PC-9 (cell line): ENCODE measurements at regions not wholly inside any gene's neighbourhood (a gene's known extent, or its start where the extent isn't known, plus 50 kb on each side); places are given as distances from the start of the nearest gene placed in this dataset.

ENCODE experiments used
- BruUV-seq: library from RNA; stranded (reverse); fragments of 400-500 nt; replicated peaks from 2 replicates; lab custom pipeline; 2021; lab: Mats Ljungman, UMichigan
- CTCF ChIA-PET: fragments of 300-600 bp; sonication (Branson Sonifier 250); formaldehyde crosslinking; loops from one replicate; lab custom pipeline; 2022; ENCODE audit warnings: antibody characterized with exemption; lab: Charles Lee
- POLR2A ChIA-PET: fragments of 300-600 bp; sonication (Branson Sonifier 250); formaldehyde crosslinking; loops from one replicate; lab custom pipeline; 2022; ENCODE audit warnings: antibody characterized with exemption; ENCODE audit not compliant: unreplicated experiment; lab: Charles Lee
- DNase-seq, 2 experiments: peaks; one replicate each; pipeline versions ENCODE4 v3.0.0 to v3.0.0-alpha.2; 2015 to 2022; ENCODE audit warnings: mixed read lengths in 1 of 2
- H2AFZ ChIP-seq: fragments of 200-600 bp; sonication (generic); 2 replicates; pipeline ENCODE4 v1.8.1; 2017; ENCODE audit warnings: antibody characterized with exemption
- H3F3A ChIP-seq: fragments of 200-600 bp; sonication (generic); 2 replicates; pipeline ENCODE4 v1.8.1; 2017; ENCODE audit warnings: antibody characterized with exemption, mild to moderate bottlenecking, low read depth; ENCODE audit not compliant: insufficient read depth
- H3K27ac ChIP-seq: fragments of 200-600 bp; sonication (generic); 2 replicates; pipeline ENCODE4 v1.6.1; 2016; ENCODE audit warnings: mixed run types
- H3K27me3 ChIP-seq: fragments of 200-600 bp; sonication (generic); 2 replicates; pipeline ENCODE4 v1.6.1; 2016; ENCODE audit warnings: low read depth, mixed run types; ENCODE audit not compliant: insufficient read depth
- H3K36me3 ChIP-seq: fragments of 200-600 bp; sonication (generic); 2 replicates; pipeline ENCODE4 v1.6.1; 2016; ENCODE audit warnings: low read depth, mixed run types
- H3K4me1 ChIP-seq: fragments of 200-600 bp; sonication (generic); replicated peaks from 2 replicates; pipeline ENCODE4 v1.6.1; 2016; ENCODE audit warnings: mixed run types; ENCODE audit not compliant: insufficient read depth
- H3K4me2 ChIP-seq: fragments of 200-600 bp; sonication (generic); 2 replicates; pipeline ENCODE4 v1.6.1; 2017; ENCODE audit warnings: mixed run types
- H3K4me3 ChIP-seq: fragments of 200-600 bp; sonication (generic); 2 replicates; pipeline ENCODE4 v1.6.1; 2016; ENCODE audit warnings: mixed run types
- H3K79me2 ChIP-seq: fragments of 200-600 bp; sonication (generic); 2 replicates; pipeline ENCODE4 v1.6.1; 2017; ENCODE audit warnings: low read depth, mixed run types
- H3K9me2 ChIP-seq: fragments of 200-600 bp; sonication (generic); 2 replicates; pipeline ENCODE4 v1.8.1; 2017; ENCODE audit warnings: mild to moderate bottlenecking; ENCODE audit not compliant: insufficient read depth
- H3K9me3 ChIP-seq: fragments of 200-600 bp; sonication (generic); 2 replicates; pipeline ENCODE4 v1.8.1; 2016; ENCODE audit warnings: low read depth; ENCODE audit not compliant: insufficient read depth
- H4K20me1 ChIP-seq: fragments of 200-600 bp; sonication (generic); 2 replicates; pipeline ENCODE4 v1.8.1; 2017; ENCODE audit not compliant: insufficient read depth
- EZH2 ChIP-seq: fragments of 200-600 bp; sonication (generic); IDR thresholded peaks from 2 replicates; pipeline ENCODE4 v1.8.0; 2017; ENCODE audit warnings: antibody characterized with exemption, low read depth
- intact Hi-C: fragments of 100-400 bp; cut with micrococcal nuclease; formaldehyde crosslinking; loops from one replicate; pipeline ENCODE4 v1.10.0; 2022; ENCODE audit not compliant: unreplicated experiment
- TF ChIP-seq, protein P1 (sequence below): fragments of 200-600 bp; sonication (generic); conservative IDR thresholded peaks from 2 replicates; pipeline ENCODE4 v1.6.1; 2017; ENCODE audit warnings: mixed run types, antibody characterized with exemption, mild to moderate bottlenecking, moderate library complexity

DNA sequence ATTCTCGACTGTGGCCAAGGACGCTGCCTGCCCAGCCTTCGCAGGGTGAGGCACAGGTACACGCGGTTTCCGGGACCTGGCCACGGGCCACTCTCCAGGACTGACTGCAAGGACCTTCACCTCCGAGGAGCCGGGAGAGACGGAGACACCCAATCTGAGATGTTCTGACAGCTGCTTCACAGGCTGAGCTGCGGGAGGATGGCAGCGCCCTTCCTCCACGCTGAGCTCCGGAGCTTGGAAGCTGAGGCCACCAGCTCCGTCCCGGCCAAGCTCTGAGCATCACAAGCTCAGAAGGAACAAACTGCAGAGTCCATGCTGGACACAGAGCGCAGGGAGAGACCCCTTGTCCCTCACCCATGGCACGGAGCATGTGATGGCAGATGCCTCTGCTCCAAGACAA lies 71.1 kb upstream of the CTDP1 start:
- Histone ChIP-seq H3K79me2 (no peaks in the 10 kb centered on the region), H3K9me2 (no peaks in the 10 kb centered on the region), H4K20me1 (no peaks in the 10 kb centered on the region), H3K4me2 (no peak overlapping the region), H3K36me3 (no peaks in the 10 kb centered on the region), H2AFZ (no peak overlapping the region), H3K27me3 (peaks cover 72% of the 10 kb centered on the region), H3K27ac (no peak overlapping the region), H3K9me3 (no peaks in the 10 kb centered on the region), H3K4me3 (no peak overlapping the region), H3F3A (no peaks in the 10 kb centered on the region), H3K4me1 (no peaks in the 10 kb centered on the region)
- ChIA-PET CTCF (no interaction called here), POLR2A (no interaction called here)
- intact Hi-C loops = no loop called here
- no TSS peak for BruUV-seq
- no peak for TF ChIP-seq EZH2
- TF ChIP-seq, protein P1, sequence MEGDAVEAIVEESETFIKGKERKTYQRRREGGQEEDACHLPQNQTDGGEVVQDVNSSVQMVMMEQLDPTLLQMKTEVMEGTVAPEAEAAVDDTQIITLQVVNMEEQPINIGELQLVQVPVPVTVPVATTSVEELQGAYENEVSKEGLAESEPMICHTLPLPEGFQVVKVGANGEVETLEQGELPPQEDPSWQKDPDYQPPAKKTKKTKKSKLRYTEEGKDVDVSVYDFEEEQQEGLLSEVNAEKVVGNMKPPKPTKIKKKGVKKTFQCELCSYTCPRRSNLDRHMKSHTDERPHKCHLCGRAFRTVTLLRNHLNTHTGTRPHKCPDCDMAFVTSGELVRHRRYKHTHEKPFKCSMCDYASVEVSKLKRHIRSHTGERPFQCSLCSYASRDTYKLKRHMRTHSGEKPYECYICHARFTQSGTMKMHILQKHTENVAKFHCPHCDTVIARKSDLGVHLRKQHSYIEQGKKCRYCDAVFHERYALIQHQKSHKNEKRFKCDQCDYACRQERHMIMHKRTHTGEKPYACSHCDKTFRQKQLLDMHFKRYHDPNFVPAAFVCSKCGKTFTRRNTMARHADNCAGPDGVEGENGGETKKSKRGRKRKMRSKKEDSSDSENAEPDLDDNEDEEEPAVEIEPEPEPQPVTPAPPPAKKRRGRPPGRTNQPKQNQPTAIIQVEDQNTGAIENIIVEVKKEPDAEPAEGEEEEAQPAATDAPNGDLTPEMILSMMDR = no peak
- DNase-seq = no peak

DNA sequence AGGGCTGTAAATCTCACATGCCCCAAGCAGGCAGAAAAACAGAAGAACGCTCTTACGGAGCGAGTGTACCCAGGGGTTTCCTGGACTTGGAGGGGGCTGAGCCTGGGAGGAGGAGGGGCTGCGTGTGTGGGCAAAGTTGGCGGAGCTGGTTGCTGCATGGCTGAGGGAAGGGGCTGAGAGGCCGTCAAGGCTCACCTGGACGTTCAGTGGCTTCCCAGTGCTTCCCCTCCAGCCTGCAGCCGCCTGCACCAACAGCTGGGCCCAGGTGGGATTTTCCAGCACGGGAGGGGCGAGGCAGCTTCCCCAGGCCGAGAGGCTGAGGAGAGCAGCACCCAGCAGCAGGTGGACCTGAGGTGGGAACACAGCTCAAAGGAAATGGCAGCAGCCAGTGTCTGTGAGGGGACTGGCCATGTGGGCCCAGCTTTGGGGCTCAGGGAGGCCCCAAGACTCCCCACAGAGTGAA lies 70.6 kb upstream of the CTDP1 start:
- no peak for DNase-seq
- Histone ChIP-seq H2AFZ (no peak overlapping the region), H3K9me2 (no peaks in the 10 kb centered on the region), H3K4me2 (no peak overlapping the region), H3F3A (no peaks in the 10 kb centered on the region), H3K27ac (no peak overlapping the region), H3K4me1 (no peaks in the 10 kb centered on the region), H3K36me3 (no peaks in the 10 kb centered on the region), H3K4me3 (no peak overlapping the region), H3K79me2 (no peaks in the 10 kb centered on the region), H3K27me3 (peaks cover 73% of the 10 kb centered on the region), H3K9me3 (no peaks in the 10 kb centered on the region), H4K20me1 (no peaks in the 10 kb centered on the region)
- ChIA-PET POLR2A (no interaction called here), CTCF (no interaction called here)
- intact Hi-C loops = no loop called here
- BruUV-seq = no TSS peak
- TF ChIP-seq EZH2 = no peak
- TF ChIP-seq, protein P1 = no peak

DNA sequence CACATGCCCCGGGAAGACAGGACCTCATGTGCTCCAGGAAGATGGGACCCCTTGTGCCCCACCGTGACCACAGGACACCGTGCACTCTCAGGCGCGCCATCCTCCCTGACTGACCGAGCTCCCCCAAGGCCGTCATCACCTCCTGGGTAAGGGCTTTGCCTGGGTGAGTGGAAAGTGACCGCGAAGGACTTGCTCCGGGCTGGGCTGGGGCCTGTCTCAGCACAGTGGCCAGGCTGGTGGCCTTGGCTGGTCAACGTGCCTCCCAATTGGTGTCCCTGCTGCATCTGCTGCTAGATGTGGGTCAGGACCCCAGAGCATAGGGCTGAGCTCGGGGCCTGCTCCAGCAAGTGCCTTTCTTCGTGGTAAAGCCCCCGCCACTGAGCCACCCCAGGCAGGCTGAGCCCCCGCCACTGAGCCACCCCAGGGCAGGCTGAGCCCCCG lies 69.7 kb upstream of the CTDP1 start:
- no peak for DNase-seq
- Histone ChIP-seq H2AFZ (no peak overlapping the region), H3K4me2 (no peak overlapping the region), H3K36me3 (no peaks in the 10 kb centered on the region), H3K27ac (no peak overlapping the region), H3K9me3 (no peaks in the 10 kb centered on the region), H3K4me1 (no peaks in the 10 kb centered on the region), H3K4me3 (no peak overlapping the region), H3K9me2 (no peaks in the 10 kb centered on the region), H4K20me1 (no peaks in the 10 kb centered on the region), H3K27me3 (peaks cover 74% of the 10 kb centered on the region), H3F3A (no peaks in the 10 kb centered on the region), H3K79me2 (no peaks in the 10 kb centered on the region)
- ChIA-PET CTCF (no interaction called here), POLR2A (no interaction called here)
- intact Hi-C loops = no loop called here
- BruUV-seq = no TSS peak
- TF ChIP-seq EZH2 = no peak
- TF ChIP-seq, protein P1 = no peak
